ENCODE measurements at regions not wholly inside any gene's neighbourhood (a gene's known extent, or its start where the extent isn't known, plus 50 kb on each side); places are given as distances from the start of the nearest gene placed in this dataset.

GRCh38 chr5:17150531-17150930 is 66.9 kb upstream of the BASP1 start:
- no peak overlapping the region for H3K4me3 ChIP-seq (ENCODE audit: control insufficient read depth in 1 of 2, extremely low read depth in 1 of 2, low read length in 1 of 2)
- Mint-ChIP-seq H3K4me1 (no peaks in the 10 kb centered on the region), H3K9me3 (no peaks in the 10 kb centered on the region), H3K27ac (no peak overlapping the region), H3K36me3 (no peaks in the 10 kb centered on the region), H3K4me3 (no peak overlapping the region), H3K27me3 (no peaks in the 10 kb centered on the region)
- no peaks in the 10 kb centered on the region for H3K4me1 ChIP-seq (ENCODE audit: control insufficient read depth in 1 of 2, extremely low read depth in 1 of 2, insufficient read depth in 2 of 2, low read length in 2 of 2)
- H3K27ac ChIP-seq (ENCODE audit: low read length): no peak overlapping the region
- no peak for DNase-seq
- no peaks in the 10 kb centered on the region for H3K27me3 ChIP-seq (replicated peaks in 1 of 2; ENCODE audit: control insufficient read depth in 2 of 2, extremely low read depth in 1 of 2, insufficient read depth in 2 of 2, low read length in 1 of 2)
- ChIA-PET CTCF (no interaction called here), POLR2A (no interaction called here)
- ATAC-seq (replicated peaks in 1 of 4): no peak
- WGBS (ENCODE audit: insufficient coverage): 53% methylated on average over 3 of the region's 3 CpGs
- H3K36me3 ChIP-seq (ENCODE audit: control insufficient read depth in 2 of 2, extremely low read depth in 1 of 2, insufficient read depth in 1 of 2, low read length in 1 of 2): no peaks in the 10 kb centered on the region
- H3K9me3 ChIP-seq: no peaks in the 10 kb centered on the region

GRCh38 chr5:17151686-17152085 is 65.7 kb upstream of the BASP1 start:
- no peak overlapping the region for H3K27ac Mint-ChIP-seq
- WGBS (ENCODE audit: insufficient coverage): 87% methylated on average over 7 of the region's 8 CpGs
- CTCF ChIA-PET: no interaction called here
- Histone ChIP-seq H3K27me3 (replicated peaks in 1 of 2; ENCODE audit: control insufficient read depth in 2 of 2, extremely low read depth in 1 of 2, insufficient read depth in 2 of 2, low read length in 1 of 2) (no peaks in the 10 kb centered on the region), H3K27ac (ENCODE audit: low read length) (no peak overlapping the region), H3K9me3 (no peaks in the 10 kb centered on the region), H3K36me3 (ENCODE audit: control insufficient read depth in 2 of 2, extremely low read depth in 1 of 2, insufficient read depth in 1 of 2, low read length in 1 of 2) (no peaks in the 10 kb centered on the region), H3K4me3 (ENCODE audit: control insufficient read depth in 1 of 2, extremely low read depth in 1 of 2, low read length in 1 of 2) (no peak overlapping the region), H3K4me1 (ENCODE audit: control insufficient read depth in 1 of 2, extremely low read depth in 1 of 2, insufficient read depth in 2 of 2, low read length in 2 of 2) (no peaks in the 10 kb centered on the region)
- no peaks in the 10 kb centered on the region for H3K36me3 Mint-ChIP-seq
- no peaks in the 10 kb centered on the region for H3K9me3 Mint-ChIP-seq
- ATAC-seq (replicated peaks in 1 of 4) (no peak), DNase-seq (no peak)
- H3K4me1 Mint-ChIP-seq: no peaks in the 10 kb centered on the region
- H3K27me3 Mint-ChIP-seq: no peaks in the 10 kb centered on the region
- POLR2A ChIA-PET: no interaction called here
- H3K4me3 Mint-ChIP-seq: no peak overlapping the region

GRCh38 chr5:17154211-17154996 is 63.0 kb upstream of the BASP1 start:
- Histone ChIP-seq H3K4me1 (ENCODE audit: control insufficient read depth in 1 of 2, extremely low read depth in 1 of 2, insufficient read depth in 2 of 2, low read length in 2 of 2) (no peaks in the 10 kb centered on the region), H3K4me3 (ENCODE audit: control insufficient read depth in 1 of 2, extremely low read depth in 1 of 2, low read length in 1 of 2) (no peak overlapping the region), H3K36me3 (ENCODE audit: control insufficient read depth in 2 of 2, extremely low read depth in 1 of 2, insufficient read depth in 1 of 2, low read length in 1 of 2) (no peaks in the 10 kb centered on the region), H3K9me3 (no peaks in the 10 kb centered on the region), H3K27me3 (replicated peaks in 1 of 2; ENCODE audit: control insufficient read depth in 2 of 2, extremely low read depth in 1 of 2, insufficient read depth in 2 of 2, low read length in 1 of 2) (no peaks in the 10 kb centered on the region), H3K27ac (ENCODE audit: low read length) (no peak overlapping the region)
- CTCF ChIA-PET: no interaction called here
- no peaks in the 10 kb centered on the region for H3K9me3 Mint-ChIP-seq
- no peak for ATAC-seq (replicated peaks in 1 of 4)
- DNase-seq: no peak
- H3K36me3 Mint-ChIP-seq: no peaks in the 10 kb centered on the region
- H3K27ac Mint-ChIP-seq: no peak overlapping the region
- POLR2A ChIA-PET: no interaction called here
- WGBS (ENCODE audit: insufficient coverage): 66% methylated on average over 3 of the region's 5 CpGs
- no peaks in the 10 kb centered on the region for H3K4me1 Mint-ChIP-seq
- H3K4me3 Mint-ChIP-seq: no peak overlapping the region
- H3K27me3 Mint-ChIP-seq: peaks cover 0 to 4% of the 10 kb centered on the region in 2 donors

- WGBS (ENCODE audit: insufficient coverage): 85% methylated on average over 3 of the region's 4 CpGs
Observed at GRCh38 chr5:17156463-17156862, 61.0 kb upstream of the BASP1 start.

GRCh38 chr5:17157294-17157693 is 60.1 kb upstream of the BASP1 start:
- POLR2A ChIA-PET: interaction anchor here in 1 of 2 donors (0.6 kb wide), 1 partner anchor 34 kb away, joined by 3 read pairs; no protein-coding TSS in a partner anchor
- H3K36me3 ChIP-seq (ENCODE audit: control insufficient read depth in 2 of 2, extremely low read depth in 1 of 2, insufficient read depth in 1 of 2, low read length in 1 of 2): no peaks in the 10 kb centered on the region
- Mint-ChIP-seq H3K27ac (no peak overlapping the region), H3K4me1 (no peaks in the 10 kb centered on the region), H3K27me3 (peaks cover 0 to 4% of the 10 kb centered on the region in 2 donors), H3K4me3 (no peak overlapping the region), H3K9me3 (no peaks in the 10 kb centered on the region), H3K36me3 (no peaks in the 10 kb centered on the region)
- ATAC-seq (replicated peaks in 1 of 4) (no peak), DNase-seq (no peak)
- no peaks in the 10 kb centered on the region for H3K9me3 ChIP-seq
- H3K27ac ChIP-seq (ENCODE audit: low read length): no peak overlapping the region
- no peaks in the 10 kb centered on the region for H3K4me1 ChIP-seq (ENCODE audit: control insufficient read depth in 1 of 2, extremely low read depth in 1 of 2, insufficient read depth in 2 of 2, low read length in 2 of 2)
- no peak overlapping the region for H3K4me3 ChIP-seq (ENCODE audit: control insufficient read depth in 1 of 2, extremely low read depth in 1 of 2, low read length in 1 of 2)
- CTCF ChIA-PET: interaction anchor here in 1 of 2 donors (0.5 to 0.6 kb wide), 2 partner anchors 8 to 13 kb away, joined by 3 to 4 read pairs; no protein-coding TSS in a partner anchor
- H3K27me3 ChIP-seq (replicated peaks in 1 of 2; ENCODE audit: control insufficient read depth in 2 of 2, extremely low read depth in 1 of 2, insufficient read depth in 2 of 2, low read length in 1 of 2): no peaks in the 10 kb centered on the region
- 68% methylated on average over 5 of the region's 5 CpGs for WGBS (ENCODE audit: insufficient coverage)

More at GRCh38 chr5:17156463-17156862, 61.0 kb upstream of the BASP1 start:
- CTCF ChIA-PET: no interaction called here
- ATAC-seq (replicated peaks in 1 of 4): no peak
- H3K4me3 Mint-ChIP-seq: no peak overlapping the region
- H3K4me1 ChIP-seq (ENCODE audit: control insufficient read depth in 1 of 2, extremely low read depth in 1 of 2, insufficient read depth in 2 of 2, low read length in 2 of 2): no peaks in the 10 kb centered on the region
- DNase-seq: no peak
- no peak overlapping the region for H3K4me3 ChIP-seq (ENCODE audit: control insufficient read depth in 1 of 2, extremely low read depth in 1 of 2, low read length in 1 of 2)
- no peaks in the 10 kb centered on the region for H3K4me1 Mint-ChIP-seq
- POLR2A ChIA-PET: no interaction called here
- H3K9me3 ChIP-seq: no peaks in the 10 kb centered on the region
- H3K27me3 Mint-ChIP-seq: peaks cover 0 to 4% of the 10 kb centered on the region in 2 donors
- no peaks in the 10 kb centered on the region for H3K36me3 Mint-ChIP-seq
- no peak overlapping the region for H3K27ac ChIP-seq (ENCODE audit: low read length)
- H3K9me3 Mint-ChIP-seq: no peaks in the 10 kb centered on the region
- H3K36me3 ChIP-seq (ENCODE audit: control insufficient read depth in 2 of 2, extremely low read depth in 1 of 2, insufficient read depth in 1 of 2, low read length in 1 of 2): no peaks in the 10 kb centered on the region
- no peaks in the 10 kb centered on the region for H3K27me3 ChIP-seq (replicated peaks in 1 of 2; ENCODE audit: control insufficient read depth in 2 of 2, extremely low read depth in 1 of 2, insufficient read depth in 2 of 2, low read length in 1 of 2)
- H3K27ac Mint-ChIP-seq: no peak overlapping the region

GRCh38 chr5:17157916-17158529 is 59.4 kb upstream of the BASP1 start:
- H3K36me3 ChIP-seq (ENCODE audit: control insufficient read depth in 2 of 2, extremely low read depth in 1 of 2, insufficient read depth in 1 of 2, low read length in 1 of 2): no peaks in the 10 kb centered on the region
- H3K27ac Mint-ChIP-seq: no peak overlapping the region
- WGBS (ENCODE audit: insufficient coverage): 86% methylated on average over 2 of the region's 7 CpGs
- ChIA-PET POLR2A (interaction anchor here in 1 of 2 donors (0.6 kb wide), 1 partner anchor 33 kb away, joined by 3 read pairs; no protein-coding TSS in a partner anchor), CTCF (interaction anchor here (0.5 kb wide), 2 partner anchors 8 to 1233 kb away, joined by 3 to 7 read pairs; no protein-coding TSS in a partner anchor)
- no peak overlapping the region for H3K4me3 ChIP-seq (ENCODE audit: control insufficient read depth in 1 of 2, extremely low read depth in 1 of 2, low read length in 1 of 2)
- no peaks in the 10 kb centered on the region for H3K9me3 Mint-ChIP-seq
- no peaks in the 10 kb centered on the region for H3K4me1 Mint-ChIP-seq
- H3K4me1 ChIP-seq (ENCODE audit: control insufficient read depth in 1 of 2, extremely low read depth in 1 of 2, insufficient read depth in 2 of 2, low read length in 2 of 2): no peaks in the 10 kb centered on the region
- H3K27ac ChIP-seq (ENCODE audit: low read length): no peak overlapping the region
- H3K4me3 Mint-ChIP-seq: no peak overlapping the region
- no peak for DNase-seq
- no peaks in the 10 kb centered on the region for H3K36me3 Mint-ChIP-seq
- H3K27me3 Mint-ChIP-seq: peaks cover 0 to 4% of the 10 kb centered on the region in 2 donors
- ATAC-seq (replicated peaks in 1 of 4): no peak
- no peaks in the 10 kb centered on the region for H3K9me3 ChIP-seq
- no peaks in the 10 kb centered on the region for H3K27me3 ChIP-seq (replicated peaks in 1 of 2; ENCODE audit: control insufficient read depth in 2 of 2, extremely low read depth in 1 of 2, insufficient read depth in 2 of 2, low read length in 1 of 2)
